ENCODE measurements at regions not wholly inside any gene's neighbourhood (a gene's known extent, or its start where the extent isn't known, plus 50 kb on each side); places are given as distances from the start of the nearest gene placed in this dataset.

- Histone ChIP-seq H3K27ac (ENCODE audit: extremely low read depth, low read depth, low read length) (no peak overlapping the region), H3K9me3 (replicated peaks; ENCODE audit: control insufficient read depth, insufficient read depth, low read depth, low read length) (no peaks in the 10 kb centered on the region), H4K20me1 (replicated peaks; ENCODE audit: control insufficient read depth, insufficient read depth, low read length) (no peaks in the 10 kb centered on the region), H3K27me3 (ENCODE audit: control insufficient read depth in 2 of 2, insufficient read depth in 2 of 2, low read length in 2 of 2) (peaks cover 0 to 6% of the 10 kb centered on the region in 2 experiments; a peak in 1 of 5 replicates), H3K4me2 (ENCODE audit: insufficient read depth, low read length) (no peak overlapping the region), H3K9me1 (ENCODE audit: control insufficient read depth, insufficient read depth, low read length) (no peaks in the 10 kb centered on the region), H3K79me2 (ENCODE audit: control insufficient read depth, insufficient read depth, low read length) (no peaks in the 10 kb centered on the region), H3K4me1 (replicated peaks in 1 of 2; ENCODE audit: control insufficient read depth in 2 of 2, insufficient read depth in 2 of 2, low read length in 2 of 2) (no peaks in the 10 kb centered on the region), H2AFZ (ENCODE audit: low read depth, low read length) (no peak overlapping the region), H3K36me3 (ENCODE audit: control insufficient read depth, insufficient read depth, low read length) (no peaks in the 10 kb centered on the region), H3K4me3 (no peak overlapping the region), H3K9ac (ENCODE audit: insufficient read depth in 1 of 2, low read depth in 2 of 2, low read length in 2 of 2) (no peak overlapping the region)
- CTCF ChIA-PET (ENCODE audit: low intra/inter-chr PET ratio): no interaction called here
- ATAC-seq (no peak), DNase-seq (ENCODE audit: extremely low read depth in 1 of 4, low spot score in 3 of 4) (no peak), FAIRE-seq (no peak)
- TF ChIP-seq HLTF (IDR thresholded peaks at IDR 0.05) (no peak), KDM2B (CRISPR knock-in tag; IDR thresholded peaks at IDR 0.05) (no peak), HEY1 (CRISPR knock-in tag; IDR thresholded peaks at IDR 0.05; ENCODE audit: borderline replicate concordance) (no peak), PTRF (tag; IDR thresholded peaks at IDR 0.05) (no peak), GATAD2A (IDR thresholded peaks at IDR 0.05) (no peak), POLR2G (IDR thresholded peaks at IDR 0.05; ENCODE audit: low read depth, low read length) (no peak), ZNF589 (CRISPR knock-in tag; IDR thresholded peaks at IDR 0.05; ENCODE audit: low read depth) (no peak), HDGF (IDR thresholded peaks at IDR 0.05) (no peak)
- WGBS (ENCODE audit: insufficient coverage, low coverage, missing lambda C conversion rate): 7% methylated on average over 1 of the region's 1 CpG
- intact Hi-C loops (cut with micrococcal nuclease) (no loop called here), in situ Hi-C loops (cut with MboI) (no loop called here)
- POLR2A ChIA-PET: no interaction called here
- BruUV-seq (replicated peaks): no TSS peak
Observed at GRCh38 chr2:168354499-168354898, 101.6 kb upstream of the CERS6 start.

GRCh38 chr2:168355121-168355520 lies 101.0 kb upstream of the CERS6 start:
- CTCF ChIA-PET (ENCODE audit: low intra/inter-chr PET ratio): no interaction called here
- TF ChIP-seq RBBP5 (IDR thresholded peaks at IDR 0.05; ENCODE audit: borderline replicate concordance, insufficient read depth, low read length, poor library complexity, severe bottlenecking): no peak
- TF ChIP-seq NFIX (CRISPR knock-in tag; IDR thresholded peaks at IDR 0.05; ENCODE audit: low read depth): no peak
- no peak for TF ChIP-seq CC2D1A (IDR thresholded peaks at IDR 0.05)
- no peak for TF ChIP-seq TCF7 (IDR thresholded peaks at IDR 0.05; ENCODE audit: borderline replicate concordance)
- no peak for TF ChIP-seq MAZ (CRISPR knock-in tag; conservative IDR thresholded peaks at IDR 0.05 in 1 of 2, IDR thresholded peaks at IDR 0.05 in 1 of 2)
- no peak for TF ChIP-seq ZNF696 (CRISPR knock-in tag; conservative IDR thresholded peaks at IDR 0.05)
- TF ChIP-seq RBM17 (IDR thresholded peaks at IDR 0.05; ENCODE audit: borderline replicate concordance, low read depth, low read length): no peak
- TF ChIP-seq NR1H2 (CRISPR knock-in tag; IDR thresholded peaks at IDR 0.05): no peak
- TF ChIP-seq HNRNPLL (IDR thresholded peaks at IDR 0.05; ENCODE audit: low read depth, low read length, poor library complexity, severe bottlenecking): no peak
- TF ChIP-seq USF2 (CRISPR knock-in tag; IDR thresholded peaks at IDR 0.05): no peak
- no peak for TF ChIP-seq JUN (IDR thresholded peaks at IDR 0.05; ENCODE audit: borderline replicate concordance, low read depth, low read length)
- TF ChIP-seq JUN (CRISPR knock-in tag; IDR thresholded peaks at IDR 0.05; ENCODE audit: borderline replicate concordance): no peak

More at GRCh38 chr2:168355121-168355520, 101.0 kb upstream of the CERS6 start:
- ATAC-seq (no peak), DNase-seq (ENCODE audit: extremely low read depth in 1 of 4, low spot score in 3 of 4) (no peak), FAIRE-seq (no peak)
- intact Hi-C loops (cut with micrococcal nuclease) (no loop called here), in situ Hi-C loops (cut with MboI) (no loop called here)
- H3K36me3 ChIP-seq (ENCODE audit: control insufficient read depth, insufficient read depth, low read length): no peaks in the 10 kb centered on the region
- POLR2A ChIA-PET: no interaction called here
- H4K20me1 ChIP-seq (replicated peaks; ENCODE audit: control insufficient read depth, insufficient read depth, low read length): no peaks in the 10 kb centered on the region
- H3K27ac ChIP-seq (ENCODE audit: extremely low read depth, low read depth, low read length): no peak overlapping the region
- 0% methylated on average over 2 of the region's 2 CpGs for WGBS (ENCODE audit: insufficient coverage, low coverage, missing lambda C conversion rate)
- H3K4me2 ChIP-seq (ENCODE audit: insufficient read depth, low read length): no peak overlapping the region
- H2AFZ ChIP-seq (ENCODE audit: low read depth, low read length): no peak overlapping the region
- H3K4me3 ChIP-seq: no peak overlapping the region
- no peaks in the 10 kb centered on the region for H3K79me2 ChIP-seq (ENCODE audit: control insufficient read depth, insufficient read depth, low read length)
- no peaks in the 10 kb centered on the region for H3K4me1 ChIP-seq (replicated peaks in 1 of 2; ENCODE audit: control insufficient read depth in 2 of 2, insufficient read depth in 2 of 2, low read length in 2 of 2)
- H3K9me1 ChIP-seq (ENCODE audit: control insufficient read depth, insufficient read depth, low read length): no peaks in the 10 kb centered on the region
- no TSS peak for BruUV-seq (replicated peaks)
- no peaks in the 10 kb centered on the region for H3K9me3 ChIP-seq (replicated peaks; ENCODE audit: control insufficient read depth, insufficient read depth, low read depth, low read length)
- no peak overlapping the region for H3K9ac ChIP-seq (ENCODE audit: insufficient read depth in 1 of 2, low read depth in 2 of 2, low read length in 2 of 2)
- H3K27me3 ChIP-seq (ENCODE audit: control insufficient read depth in 2 of 2, insufficient read depth in 2 of 2, low read length in 2 of 2): peaks cover 0 to 6% of the 10 kb centered on the region in 2 experiments; a peak in 1 of 5 replicates

Measured in K562 (cell line).